Panc1 (cell line): ENCODE measurements at regions not wholly inside any gene's neighbourhood (a gene's known extent, or its start where the extent isn't known, plus 50 kb on each side); places are given as distances from the start of the nearest gene placed in this dataset.

Source experiments
- ATAC-seq: fragments of 200-7000 bp; cut with Tn5 transposase; 2 replicates; pipeline ENCODE4 v1.9.1; 2020; ENCODE audit warnings: mild to moderate bottlenecking, moderate library complexity
- BruUV-seq: library from RNA; stranded (reverse); fragments of 400-500 nt; replicated peaks from 2 replicates; lab custom pipeline; 2021; lab: Mats Ljungman, UMichigan
- CTCF ChIA-PET: fragments of 300-600 bp; sonication (Branson Sonifier 250); formaldehyde crosslinking; loops from one replicate; lab custom pipeline; 2022; ENCODE audit warnings: antibody characterized with exemption; lab: Charles Lee
- POLR2A ChIA-PET: fragments of 300-600 bp; sonication (Branson Sonifier 250); formaldehyde crosslinking; loops from one replicate; lab custom pipeline; 2022; ENCODE audit warnings: antibody characterized with exemption; lab: Charles Lee
- DNase-seq: peaks from one replicate; pipeline ENCODE4 v3.0.0-alpha.2; 2010; ENCODE audit warnings: low read depth, low spot score
- H3K27ac ChIP-seq: 2 replicates; pipeline ENCODE4 v1.5.1; 2011; ENCODE audit warnings: mild to moderate bottlenecking, low read length, inconsistent platforms
- H3K27me3 ChIP-seq: fragments of 200-500 bp; sonication (Bioruptor generic); 2 replicates; pipeline ENCODE4 v1.6.0; 2014; ENCODE audit warnings: low read length, inconsistent platforms; ENCODE audit not compliant: control insufficient read depth, insufficient read depth
- H3K36me3 ChIP-seq: fragments of 200-500 bp; sonication (Bioruptor generic); 2 replicates; pipeline ENCODE4 v1.5.1; 2014; ENCODE audit warnings: inconsistent platforms, mild to moderate bottlenecking, low read length, moderate library complexity; ENCODE audit not compliant: control insufficient read depth, insufficient read depth
- H3K4me1 ChIP-seq: 2 replicates; pipeline ENCODE4 v1.5.1; 2011; ENCODE audit warnings: inconsistent platforms, mild to moderate bottlenecking, low read length, moderate library complexity; ENCODE audit not compliant: control insufficient read depth, insufficient read depth
- H3K4me3 ChIP-seq, 2 experiments: 2 replicates each; pipeline ENCODE4 v1.5.1; 2011 to 2012; ENCODE audit warnings: low read depth in 2 of 2, low read length in 2 of 2, mild to moderate bottlenecking in 2 of 2, inconsistent platforms in 1 of 2, moderate library complexity in 1 of 2
- H3K9me3 ChIP-seq: fragments of 200-500 bp; sonication (Bioruptor generic); 2 replicates; pipeline ENCODE4 v1.5.1; 2014; ENCODE audit warnings: low read depth, mild to moderate bottlenecking, inconsistent platforms, low read length, moderate library complexity; ENCODE audit not compliant: control insufficient read depth, insufficient read depth
- POLR2AphosphoS5 ChIP-seq: IDR thresholded peaks from 2 replicates; pipeline ENCODE4 v1.6.1; 2012; ENCODE audit warnings: mild to moderate bottlenecking, low read depth, low read length, moderate library complexity
- SIN3A ChIP-seq: IDR thresholded peaks from 2 replicates; pipeline ENCODE4 v1.6.1; 2012; ENCODE audit warnings: low read depth, mild to moderate bottlenecking, low read length, moderate library complexity, borderline replicate concordance; ENCODE audit not compliant: insufficient read depth
- TCF7L2 ChIP-seq: IDR thresholded peaks from 2 replicates; pipeline ENCODE4 v1.6.1; 2011; ENCODE audit warnings: mild to moderate bottlenecking, low read depth, low read length, inconsistent platforms
- in situ Hi-C: cut with HindIII; loops from 2 replicates; pipeline ENCODE4 v1.10.0; 2016; ENCODE audit warnings: low sequenced_read_pairs, low pct_unique_long_range_greater_than_20kb
- intact Hi-C: fragments of 100-400 bp; cut with micrococcal nuclease; formaldehyde crosslinking; loops from one replicate; pipeline ENCODE4 v1.10.0; 2022; ENCODE audit not compliant: unreplicated experiment
- TF ChIP-seq, protein P1 (sequence below), 2 experiments: IDR thresholded peaks; 2 replicates each; pipeline ENCODE4 v1.6.1; 2011 to 2012; ENCODE audit warnings: low read depth in 2 of 2, control low read depth in 1 of 2, low read length in 1 of 2, mild to moderate bottlenecking in 1 of 2, moderate library complexity in 1 of 2; ENCODE audit not compliant: insufficient read depth in 1 of 2
- TF ChIP-seq, protein P2 (sequence below): fragments of 450-650 bp; IDR thresholded peaks from 2 replicates; pipeline ENCODE4 v1.5.1; 2017; ENCODE audit warnings: mild to moderate bottlenecking

DNA sequence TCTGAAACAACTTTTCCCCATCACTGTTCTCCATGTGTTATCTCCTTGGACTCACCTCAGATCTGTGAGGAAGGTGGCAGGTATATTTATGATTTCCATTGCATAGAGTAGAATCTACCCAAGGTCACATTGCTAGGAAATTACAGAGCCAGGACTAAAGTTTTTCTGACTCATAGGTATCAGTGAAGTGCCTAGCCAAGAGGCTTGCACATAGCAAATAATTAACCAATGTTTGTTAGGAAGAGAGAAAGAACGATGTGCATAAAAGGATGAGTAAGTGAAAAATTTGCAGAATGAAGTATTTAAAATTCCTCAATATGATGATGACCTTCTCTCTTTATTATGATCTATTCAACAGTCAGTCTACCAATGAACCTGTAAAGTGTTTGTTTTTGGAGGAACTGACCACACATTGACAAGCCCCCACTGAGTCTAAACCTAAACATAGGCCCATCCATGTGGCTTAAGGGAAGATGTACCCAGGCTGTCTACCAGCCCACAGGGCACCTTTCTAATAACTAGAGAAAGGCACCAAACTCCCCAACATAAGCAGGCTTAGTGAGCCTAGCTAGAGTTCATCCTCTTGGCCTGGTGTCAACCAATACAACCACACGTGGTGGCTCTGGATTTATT is 252.9 kb upstream of the ZMIZ1 start:
- POLR2A ChIA-PET = no interaction called here
- CTCF ChIA-PET = no interaction called here
- H3K9me3 ChIP-seq = no peaks in the 10 kb centered on the region
- H3K27me3 ChIP-seq = no peaks in the 10 kb centered on the region; the same call in 1 of the 2 replicates
- in situ Hi-C loops = no loop called here
- TF ChIP-seq TCF7L2 (no peak), SIN3A (no peak), POLR2AphosphoS5 (no peak)
- TF ChIP-seq, protein P1, sequence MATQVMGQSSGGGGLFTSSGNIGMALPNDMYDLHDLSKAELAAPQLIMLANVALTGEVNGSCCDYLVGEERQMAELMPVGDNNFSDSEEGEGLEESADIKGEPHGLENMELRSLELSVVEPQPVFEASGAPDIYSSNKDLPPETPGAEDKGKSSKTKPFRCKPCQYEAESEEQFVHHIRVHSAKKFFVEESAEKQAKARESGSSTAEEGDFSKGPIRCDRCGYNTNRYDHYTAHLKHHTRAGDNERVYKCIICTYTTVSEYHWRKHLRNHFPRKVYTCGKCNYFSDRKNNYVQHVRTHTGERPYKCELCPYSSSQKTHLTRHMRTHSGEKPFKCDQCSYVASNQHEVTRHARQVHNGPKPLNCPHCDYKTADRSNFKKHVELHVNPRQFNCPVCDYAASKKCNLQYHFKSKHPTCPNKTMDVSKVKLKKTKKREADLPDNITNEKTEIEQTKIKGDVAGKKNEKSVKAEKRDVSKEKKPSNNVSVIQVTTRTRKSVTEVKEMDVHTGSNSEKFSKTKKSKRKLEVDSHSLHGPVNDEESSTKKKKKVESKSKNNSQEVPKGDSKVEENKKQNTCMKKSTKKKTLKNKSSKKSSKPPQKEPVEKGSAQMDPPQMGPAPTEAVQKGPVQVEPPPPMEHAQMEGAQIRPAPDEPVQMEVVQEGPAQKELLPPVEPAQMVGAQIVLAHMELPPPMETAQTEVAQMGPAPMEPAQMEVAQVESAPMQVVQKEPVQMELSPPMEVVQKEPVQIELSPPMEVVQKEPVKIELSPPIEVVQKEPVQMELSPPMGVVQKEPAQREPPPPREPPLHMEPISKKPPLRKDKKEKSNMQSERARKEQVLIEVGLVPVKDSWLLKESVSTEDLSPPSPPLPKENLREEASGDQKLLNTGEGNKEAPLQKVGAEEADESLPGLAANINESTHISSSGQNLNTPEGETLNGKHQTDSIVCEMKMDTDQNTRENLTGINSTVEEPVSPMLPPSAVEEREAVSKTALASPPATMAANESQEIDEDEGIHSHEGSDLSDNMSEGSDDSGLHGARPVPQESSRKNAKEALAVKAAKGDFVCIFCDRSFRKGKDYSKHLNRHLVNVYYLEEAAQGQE (IDR thresholded peaks at IDR 0.05; ENCODE audit: insufficient read depth in 1 of 2, low read depth in 2 of 2, low read length in 1 of 2) = no peak
- TF ChIP-seq, protein P2, sequence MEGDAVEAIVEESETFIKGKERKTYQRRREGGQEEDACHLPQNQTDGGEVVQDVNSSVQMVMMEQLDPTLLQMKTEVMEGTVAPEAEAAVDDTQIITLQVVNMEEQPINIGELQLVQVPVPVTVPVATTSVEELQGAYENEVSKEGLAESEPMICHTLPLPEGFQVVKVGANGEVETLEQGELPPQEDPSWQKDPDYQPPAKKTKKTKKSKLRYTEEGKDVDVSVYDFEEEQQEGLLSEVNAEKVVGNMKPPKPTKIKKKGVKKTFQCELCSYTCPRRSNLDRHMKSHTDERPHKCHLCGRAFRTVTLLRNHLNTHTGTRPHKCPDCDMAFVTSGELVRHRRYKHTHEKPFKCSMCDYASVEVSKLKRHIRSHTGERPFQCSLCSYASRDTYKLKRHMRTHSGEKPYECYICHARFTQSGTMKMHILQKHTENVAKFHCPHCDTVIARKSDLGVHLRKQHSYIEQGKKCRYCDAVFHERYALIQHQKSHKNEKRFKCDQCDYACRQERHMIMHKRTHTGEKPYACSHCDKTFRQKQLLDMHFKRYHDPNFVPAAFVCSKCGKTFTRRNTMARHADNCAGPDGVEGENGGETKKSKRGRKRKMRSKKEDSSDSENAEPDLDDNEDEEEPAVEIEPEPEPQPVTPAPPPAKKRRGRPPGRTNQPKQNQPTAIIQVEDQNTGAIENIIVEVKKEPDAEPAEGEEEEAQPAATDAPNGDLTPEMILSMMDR = no peak
- ATAC-seq = no peak
- H3K27ac ChIP-seq = no peak overlapping the region
- H3K36me3 ChIP-seq = no peaks in the 10 kb centered on the region
- H3K4me3 ChIP-seq = no peak overlapping the region
- no peaks in the 10 kb centered on the region for H3K4me1 ChIP-seq
- intact Hi-C loops = no loop called here
- no TSS peak for BruUV-seq
- no peak for DNase-seq

DNA sequence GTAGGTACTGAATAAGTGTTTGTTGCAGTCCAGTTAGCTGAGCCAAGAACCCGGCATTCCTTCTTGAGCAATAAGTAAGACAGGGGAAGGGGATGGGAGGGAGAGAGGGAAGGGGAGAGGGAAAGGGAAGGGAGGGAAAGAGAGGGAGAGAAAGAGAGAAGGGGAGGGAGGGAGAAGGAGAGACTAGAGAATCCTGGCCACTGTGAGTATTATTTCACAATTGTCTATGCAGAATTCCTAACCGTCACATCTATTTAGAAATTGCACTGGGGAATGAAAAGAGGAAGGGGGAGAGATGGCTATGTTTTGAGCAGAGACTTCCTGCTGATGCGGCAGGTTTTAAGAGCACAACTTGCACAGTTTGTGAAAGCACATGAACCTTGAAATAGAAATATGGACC is 251.4 kb upstream of the ZMIZ1 start:
- ATAC-seq = no peak
- in situ Hi-C loops (no loop called here), intact Hi-C loops (no loop called here)
- H3K36me3 ChIP-seq = no peaks in the 10 kb centered on the region
- H3K4me1 ChIP-seq = no peaks in the 10 kb centered on the region
- no TSS peak for BruUV-seq
- ChIA-PET POLR2A (no interaction called here), CTCF (no interaction called here)
- no peaks in the 10 kb centered on the region for H3K27me3 ChIP-seq
- DNase-seq = no peak
- no peak overlapping the region for H3K27ac ChIP-seq
- H3K9me3 ChIP-seq = no peaks in the 10 kb centered on the region
- TF ChIP-seq, protein P1 (IDR thresholded peaks at IDR 0.05; ENCODE audit: insufficient read depth in 1 of 2, low read depth in 2 of 2, low read length in 1 of 2) = no peak
- TF ChIP-seq SIN3A (no peak), TCF7L2 (no peak), POLR2AphosphoS5 (no peak)
- TF ChIP-seq, protein P2 = no peak
- no peak overlapping the region for H3K4me3 ChIP-seq
